GM12872 (cell line): ENCODE measurements at regions not wholly inside any gene's neighbourhood (a gene's known extent, or its start where the extent isn't known, plus 50 kb on each side); places are given as distances from the start of the nearest gene placed in this dataset.

Experiments
- TF ChIP-seq, protein P1 (sequence below): IDR thresholded peaks from 3 replicates; pipeline ENCODE4 v1.5.1; 2011; ENCODE audit warnings: low read depth, mild to moderate bottlenecking, low read length, moderate library complexity; ENCODE audit not compliant: insufficient read depth

GRCh38 chr6:135624402-135625295, 127.1 kb upstream of the AHI1 start:
- TF ChIP-seq, protein P1, sequence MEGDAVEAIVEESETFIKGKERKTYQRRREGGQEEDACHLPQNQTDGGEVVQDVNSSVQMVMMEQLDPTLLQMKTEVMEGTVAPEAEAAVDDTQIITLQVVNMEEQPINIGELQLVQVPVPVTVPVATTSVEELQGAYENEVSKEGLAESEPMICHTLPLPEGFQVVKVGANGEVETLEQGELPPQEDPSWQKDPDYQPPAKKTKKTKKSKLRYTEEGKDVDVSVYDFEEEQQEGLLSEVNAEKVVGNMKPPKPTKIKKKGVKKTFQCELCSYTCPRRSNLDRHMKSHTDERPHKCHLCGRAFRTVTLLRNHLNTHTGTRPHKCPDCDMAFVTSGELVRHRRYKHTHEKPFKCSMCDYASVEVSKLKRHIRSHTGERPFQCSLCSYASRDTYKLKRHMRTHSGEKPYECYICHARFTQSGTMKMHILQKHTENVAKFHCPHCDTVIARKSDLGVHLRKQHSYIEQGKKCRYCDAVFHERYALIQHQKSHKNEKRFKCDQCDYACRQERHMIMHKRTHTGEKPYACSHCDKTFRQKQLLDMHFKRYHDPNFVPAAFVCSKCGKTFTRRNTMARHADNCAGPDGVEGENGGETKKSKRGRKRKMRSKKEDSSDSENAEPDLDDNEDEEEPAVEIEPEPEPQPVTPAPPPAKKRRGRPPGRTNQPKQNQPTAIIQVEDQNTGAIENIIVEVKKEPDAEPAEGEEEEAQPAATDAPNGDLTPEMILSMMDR: no peak

- TF ChIP-seq, protein P1: no peak
These were observed 129.7 kb upstream of the AHI1 start for GRCh38 chr6:135627092-135627715.

GRCh38 chr6:135630789-135631376, 133.3 kb upstream of the AHI1 start:
- TF ChIP-seq, protein P1: no peak

GRCh38 chr6:135631821-135632220, 134.3 kb upstream of the AHI1 start:
- TF ChIP-seq, protein P1: no peak

DNA sequence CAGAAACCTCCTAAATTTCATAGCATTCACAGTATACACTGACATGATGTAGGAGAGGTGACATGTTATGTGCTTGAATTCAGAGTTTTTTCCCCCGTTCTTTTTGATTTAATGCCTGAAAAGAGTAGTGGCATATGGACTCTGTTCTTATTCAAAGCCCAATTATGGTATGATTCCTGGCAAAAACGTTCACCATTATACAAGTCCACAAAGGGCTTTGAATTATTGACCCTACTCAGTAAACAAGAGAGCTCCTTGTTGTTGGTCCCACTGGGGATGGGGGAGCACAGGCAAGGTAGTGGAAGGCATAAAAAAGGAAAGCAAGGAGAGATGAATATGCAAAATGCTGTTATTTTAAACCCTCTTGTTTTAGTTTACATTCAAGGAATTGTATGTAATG, 136.0 kb upstream of the AHI1 start:
- TF ChIP-seq, protein P1: no peak

GRCh38 chr6:135637701-135638100, 140.2 kb upstream of the AHI1 start:
- TF ChIP-seq, protein P1: no peak

- TF ChIP-seq, protein P1: no peak
These were observed 140.6 kb upstream of the AHI1 start for GRCh38 chr6:135638108-135638507.
